Calu3 (cell line): ENCODE measurements at regions not wholly inside any gene's neighbourhood (a gene's known extent, or its start where the extent isn't known, plus 50 kb on each side); places are given as distances from the start of the nearest gene placed in this dataset.

Experiments
- BruUV-seq: library from RNA; stranded (reverse); fragments of 400-500 nt; replicated peaks from 2 replicates; lab custom pipeline; 2021; lab: Mats Ljungman, UMichigan
- CTCF ChIA-PET: fragments of 300-600 bp; sonication (Branson Sonifier 250); formaldehyde crosslinking; loops from one replicate; lab custom pipeline; 2022; ENCODE audit warnings: antibody characterized with exemption; lab: Charles Lee
- DNase-seq: peaks from one replicate; pipeline ENCODE4 v3.0.0; 2022
- H3K27ac Mint-ChIP-seq: one replicate; pipeline ENCODE4 v1.8.0; 2022; ENCODE audit warnings: mixed read lengths; ENCODE audit not compliant: unreplicated experiment
- H3K27me3 Mint-ChIP-seq: one replicate; pipeline ENCODE4 v1.8.0; 2022; ENCODE audit warnings: mixed read lengths; ENCODE audit not compliant: unreplicated experiment
- H3K36me3 Mint-ChIP-seq: one replicate; pipeline ENCODE4 v1.8.0; 2022; ENCODE audit warnings: mild to moderate bottlenecking, moderate library complexity, mixed read lengths; ENCODE audit not compliant: insufficient read depth, unreplicated experiment
- H3K4me1 Mint-ChIP-seq: one replicate; pipeline ENCODE4 v1.8.0; 2022; ENCODE audit warnings: mild to moderate bottlenecking, low read depth, mixed read lengths; ENCODE audit not compliant: unreplicated experiment
- H3K4me3 Mint-ChIP-seq: one replicate; pipeline ENCODE4 v1.8.0; 2022; ENCODE audit warnings: mild to moderate bottlenecking, low read depth, moderate library complexity, mixed read lengths; ENCODE audit not compliant: unreplicated experiment
- H3K9me3 Mint-ChIP-seq: one replicate; pipeline ENCODE4 v1.8.0; 2022; ENCODE audit warnings: low read depth, mixed read lengths; ENCODE audit not compliant: unreplicated experiment
- intact Hi-C: fragments of 100-400 bp; cut with micrococcal nuclease; formaldehyde crosslinking; loops from one replicate; pipeline ENCODE4 v1.10.0; 2022; ENCODE audit not compliant: unreplicated experiment
- TF ChIP-seq, protein P1 (sequence below): fragments of 200-600 bp; IDR thresholded peaks from one replicate; pipeline ENCODE4 v1.8.0; 2022; ENCODE audit warnings: antibody characterized with exemption; ENCODE audit not compliant: unreplicated experiment

GRCh38 chr6:113570641-113571040 is 286.5 kb upstream of the MARCKS start:
- Mint-ChIP-seq H3K9me3 (peaks cover 3% of the 10 kb centered on the region), H3K4me1 (no peaks in the 10 kb centered on the region), H3K27me3 (no peaks in the 10 kb centered on the region), H3K4me3 (no peak overlapping the region), H3K27ac (no peak overlapping the region), H3K36me3 (no peaks in the 10 kb centered on the region)
- TF ChIP-seq, protein P1, sequence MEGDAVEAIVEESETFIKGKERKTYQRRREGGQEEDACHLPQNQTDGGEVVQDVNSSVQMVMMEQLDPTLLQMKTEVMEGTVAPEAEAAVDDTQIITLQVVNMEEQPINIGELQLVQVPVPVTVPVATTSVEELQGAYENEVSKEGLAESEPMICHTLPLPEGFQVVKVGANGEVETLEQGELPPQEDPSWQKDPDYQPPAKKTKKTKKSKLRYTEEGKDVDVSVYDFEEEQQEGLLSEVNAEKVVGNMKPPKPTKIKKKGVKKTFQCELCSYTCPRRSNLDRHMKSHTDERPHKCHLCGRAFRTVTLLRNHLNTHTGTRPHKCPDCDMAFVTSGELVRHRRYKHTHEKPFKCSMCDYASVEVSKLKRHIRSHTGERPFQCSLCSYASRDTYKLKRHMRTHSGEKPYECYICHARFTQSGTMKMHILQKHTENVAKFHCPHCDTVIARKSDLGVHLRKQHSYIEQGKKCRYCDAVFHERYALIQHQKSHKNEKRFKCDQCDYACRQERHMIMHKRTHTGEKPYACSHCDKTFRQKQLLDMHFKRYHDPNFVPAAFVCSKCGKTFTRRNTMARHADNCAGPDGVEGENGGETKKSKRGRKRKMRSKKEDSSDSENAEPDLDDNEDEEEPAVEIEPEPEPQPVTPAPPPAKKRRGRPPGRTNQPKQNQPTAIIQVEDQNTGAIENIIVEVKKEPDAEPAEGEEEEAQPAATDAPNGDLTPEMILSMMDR: no peak
- BruUV-seq: no TSS peak
- CTCF ChIA-PET: interaction anchor here (0.6 kb wide), 1 partner anchor 1258 kb away, joined by 3 read pairs; no protein-coding TSS in a partner anchor
- DNase-seq: no peak
- intact Hi-C loops: no loop called here

DNA sequence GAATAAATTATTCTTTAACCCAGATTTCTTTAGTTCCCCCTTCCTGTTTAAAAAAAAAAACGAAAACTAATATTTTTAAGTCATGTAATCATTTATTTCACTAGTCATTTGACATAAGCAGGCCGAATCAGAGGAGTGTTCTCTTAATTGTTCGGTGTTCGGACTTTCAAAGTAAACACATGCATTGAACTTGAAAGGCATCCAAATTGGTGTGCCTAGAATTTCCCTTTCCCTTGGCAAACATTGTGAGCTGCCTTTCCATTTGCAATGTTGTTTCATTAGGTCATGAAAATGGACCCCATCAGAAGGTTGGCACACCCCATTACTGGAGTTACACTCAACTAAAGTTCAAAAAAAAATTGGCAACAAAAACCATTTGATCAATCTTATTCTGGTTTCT is 283.0 kb upstream of the MARCKS start:
- CTCF ChIA-PET: no interaction called here
- no peaks in the 10 kb centered on the region for H3K27me3 Mint-ChIP-seq
- no peak for DNase-seq
- H3K4me1 Mint-ChIP-seq: no peaks in the 10 kb centered on the region
- H3K27ac Mint-ChIP-seq: no peak overlapping the region
- TF ChIP-seq, protein P1: no peak
- intact Hi-C loops: no loop called here
- no TSS peak for BruUV-seq
- H3K9me3 Mint-ChIP-seq: peaks cover 3% of the 10 kb centered on the region
- no peak overlapping the region for H3K4me3 Mint-ChIP-seq
- H3K36me3 Mint-ChIP-seq: peaks cover under 1% of the 10 kb centered on the region

GRCh38 chr6:113576310-113576709 is 280.8 kb upstream of the MARCKS start:
- no peak overlapping the region for H3K27ac Mint-ChIP-seq
- CTCF ChIA-PET: no interaction called here
- no peaks in the 10 kb centered on the region for H3K4me1 Mint-ChIP-seq
- intact Hi-C loops: no loop called here
- no peak for DNase-seq
- BruUV-seq: no TSS peak
- H3K27me3 Mint-ChIP-seq: no peaks in the 10 kb centered on the region
- H3K36me3 Mint-ChIP-seq: peaks cover 7% of the 10 kb centered on the region
- no peak overlapping the region for H3K4me3 Mint-ChIP-seq
- TF ChIP-seq, protein P1: no peak
- H3K9me3 Mint-ChIP-seq: peaks cover 3% of the 10 kb centered on the region

- TF ChIP-seq, protein P1: no peak
- BruUV-seq: no TSS peak
- Mint-ChIP-seq H3K27ac (no peak overlapping the region), H3K4me1 (no peaks in the 10 kb centered on the region), H3K27me3 (no peaks in the 10 kb centered on the region), H3K4me3 (no peak overlapping the region), H3K36me3 (peaks cover 7% of the 10 kb centered on the region), H3K9me3 (peaks cover 3% of the 10 kb centered on the region)
- DNase-seq: no peak
- CTCF ChIA-PET: no interaction called here
- intact Hi-C loops: no loop called here
Observed at GRCh38 chr6:113578691-113579090, 278.5 kb upstream of the MARCKS start.
